DOHH2 (cell line): ENCODE measurements at regions not wholly inside any gene's neighbourhood (a gene's known extent, or its start where the extent isn't known, plus 50 kb on each side); places are given as distances from the start of the nearest gene placed in this dataset.

ENCODE experiments used
- H3F3A ChIP-seq: fragments of 200-600 bp; sonication (generic), shearing (Covaris generic); 2 replicates; pipeline ENCODE4 v1.6.0; 2016; ENCODE audit warnings: antibody characterized with exemption, mild to moderate bottlenecking; ENCODE audit not compliant: control insufficient read depth, insufficient read depth
- H3K27ac ChIP-seq: fragments of 200-600 bp; sonication (generic); 2 replicates; pipeline ENCODE4 v1.5.1; 2014; ENCODE audit warnings: low read depth, mild to moderate bottlenecking, low read length, moderate library complexity
- H3K27me3 ChIP-seq: fragments of 200-600 bp; sonication (generic); 2 replicates; pipeline ENCODE4 v1.6.1; 2014; ENCODE audit warnings: mild to moderate bottlenecking, low read length, mixed read lengths; ENCODE audit not compliant: control insufficient read depth
- H3K36me3 ChIP-seq: fragments of 200-600 bp; sonication (generic); 2 replicates; pipeline ENCODE4 v1.6.1; 2014; ENCODE audit warnings: mild to moderate bottlenecking, low read length, moderate library complexity, mixed read lengths; ENCODE audit not compliant: control insufficient read depth
- H3K4me1 ChIP-seq: fragments of 200-600 bp; sonication (generic); 2 replicates; pipeline ENCODE4 v1.6.1; 2014; ENCODE audit warnings: mild to moderate bottlenecking, low read length, mixed read lengths; ENCODE audit not compliant: control insufficient read depth
- H3K4me2 ChIP-seq: fragments of 200-600 bp; sonication (generic); 2 replicates; pipeline ENCODE4 v1.6.0; 2014; ENCODE audit warnings: mild to moderate bottlenecking, low read length, moderate library complexity
- H3K4me3 ChIP-seq: fragments of 200-600 bp; sonication (generic); 2 replicates; pipeline ENCODE4 v1.5.1; 2014; ENCODE audit warnings: mild to moderate bottlenecking, low read length, mixed read lengths
- H3K79me2 ChIP-seq: fragments of 200-600 bp; sonication (generic); 2 replicates; pipeline ENCODE4 v1.6.1; 2014; ENCODE audit warnings: mild to moderate bottlenecking, low read length, mixed read lengths; ENCODE audit not compliant: control insufficient read depth
- H3K9me2 ChIP-seq: fragments of 200-600 bp; sonication (generic); replicated peaks from 2 replicates; pipeline ENCODE4 v1.6.1; 2014; ENCODE audit warnings: mild to moderate bottlenecking, low read length, mixed read lengths; ENCODE audit not compliant: control insufficient read depth
- H3K9me3 ChIP-seq: fragments of 200-600 bp; sonication (generic); 2 replicates; pipeline ENCODE4 v1.6.1; 2014; ENCODE audit warnings: antibody characterized with exemption, low read length, mixed read lengths; ENCODE audit not compliant: control insufficient read depth, insufficient read depth
- H4K20me1 ChIP-seq: fragments of 200-600 bp; sonication (generic); 2 replicates; pipeline ENCODE4 v1.6.0; 2014; ENCODE audit warnings: low read depth, mild to moderate bottlenecking, antibody characterized with exemption, low read length, moderate library complexity; ENCODE audit not compliant: control insufficient read depth, insufficient read depth
- CTCF ChIP-seq: fragments of 200-600 bp; sonication (generic); IDR thresholded peaks from one replicate; pipeline ENCODE4 v1.5.1; 2014; ENCODE audit warnings: antibody characterized with exemption, mild to moderate bottlenecking, low read depth, low read length; ENCODE audit not compliant: poor library complexity, severe bottlenecking
- EZH2phosphoT487 ChIP-seq: fragments of 200-600 bp; sonication (generic); IDR thresholded peaks from 2 replicates; pipeline ENCODE4 v1.6.1; 2017; ENCODE audit warnings: borderline replicate concordance, mild to moderate bottlenecking, antibody characterized with exemption, low read length, moderate library complexity, mixed read lengths

GRCh38 chr7:121638286-121638685 is 234.7 kb upstream of the PTPRZ1 start:
- H3K4me1 ChIP-seq, result no peaks in the 10 kb centered on the region
- H3K36me3 ChIP-seq, result no peaks in the 10 kb centered on the region
- no peak overlapping the region for H3K4me3 ChIP-seq
- no peak overlapping the region for H3K4me2 ChIP-seq
- no peak for TF ChIP-seq EZH2phosphoT487
- TF ChIP-seq CTCF, result no peak
- no peaks in the 10 kb centered on the region for H3K79me2 ChIP-seq
- H3K9me3 ChIP-seq, result no peaks in the 10 kb centered on the region
- no peaks in the 10 kb centered on the region for H3K9me2 ChIP-seq
- H3K27ac ChIP-seq, result no peak overlapping the region
- H3F3A ChIP-seq, result no peaks in the 10 kb centered on the region
- no peaks in the 10 kb centered on the region for H3K27me3 ChIP-seq
- no peaks in the 10 kb centered on the region for H4K20me1 ChIP-seq

- H3K27ac ChIP-seq, result no peak overlapping the region
- no peaks in the 10 kb centered on the region for H3K36me3 ChIP-seq
- H4K20me1 ChIP-seq, result no peaks in the 10 kb centered on the region
- no peaks in the 10 kb centered on the region for H3F3A ChIP-seq
- TF ChIP-seq EZH2phosphoT487 (no peak), CTCF (no peak)
- no peaks in the 10 kb centered on the region for H3K27me3 ChIP-seq
- no peak overlapping the region for H3K4me3 ChIP-seq
- no peaks in the 10 kb centered on the region for H3K79me2 ChIP-seq
- no peaks in the 10 kb centered on the region for H3K4me1 ChIP-seq
- no peak overlapping the region for H3K4me2 ChIP-seq
- H3K9me2 ChIP-seq, result no peaks in the 10 kb centered on the region
- H3K9me3 ChIP-seq, result no peaks in the 10 kb centered on the region
Observed at GRCh38 chr7:121634356-121634755, 238.2 kb upstream of the FAM3C start.

- Histone ChIP-seq H3K27me3 (no peaks in the 10 kb centered on the region), H3K9me3 (no peaks in the 10 kb centered on the region), H3K4me1 (no peaks in the 10 kb centered on the region), H3K79me2 (no peaks in the 10 kb centered on the region), H3F3A (no peaks in the 10 kb centered on the region), H4K20me1 (no peaks in the 10 kb centered on the region), H3K9me2 (no peaks in the 10 kb centered on the region), H3K4me3 (no peak overlapping the region), H3K4me2 (no peak overlapping the region), H3K27ac (no peak overlapping the region), H3K36me3 (no peaks in the 10 kb centered on the region)
- no peak for TF ChIP-seq EZH2phosphoT487
- TF ChIP-seq CTCF, result no peak
Observed at GRCh38 chr7:121633186-121633585, 237.1 kb upstream of the FAM3C start.

GRCh38 chr7:121624958-121625357 is 228.8 kb upstream of the FAM3C start:
- no peak overlapping the region for H3K27ac ChIP-seq
- no peaks in the 10 kb centered on the region for H3K9me3 ChIP-seq
- no peaks in the 10 kb centered on the region for H3K4me1 ChIP-seq
- H3K36me3 ChIP-seq, result no peaks in the 10 kb centered on the region
- no peak for TF ChIP-seq EZH2phosphoT487
- no peak for TF ChIP-seq CTCF
- no peak overlapping the region for H3K4me2 ChIP-seq
- H3K4me3 ChIP-seq, result no peak overlapping the region
- H3K9me2 ChIP-seq, result no peaks in the 10 kb centered on the region
- H3K79me2 ChIP-seq, result no peaks in the 10 kb centered on the region
- no peaks in the 10 kb centered on the region for H4K20me1 ChIP-seq
- no peaks in the 10 kb centered on the region for H3F3A ChIP-seq
- H3K27me3 ChIP-seq, result no peaks in the 10 kb centered on the region
